HG02678 (cell line): ENCODE measurements at regions not wholly inside any gene's neighbourhood (a gene's known extent, or its start where the extent isn't known, plus 50 kb on each side); places are given as distances from the start of the nearest gene placed in this dataset.
A peak's percentile ranks its signal among the peaks of the same experiment; 100 is the strongest.
"Not testable (repeated sequence)": the region's sequence is repeated elsewhere in the genome, so short reads cannot be mapped to it uniquely, and the experiment has no call there.

ENCODE experiments used
- ATAC-seq: cut with Tn5 transposase; IDR thresholded peaks from one replicate; pipeline ENCODE4 v1.9.1; 2021; ENCODE audit warnings: mild to moderate bottlenecking, moderate library complexity; ENCODE audit not compliant: unreplicated experiment

DNA sequence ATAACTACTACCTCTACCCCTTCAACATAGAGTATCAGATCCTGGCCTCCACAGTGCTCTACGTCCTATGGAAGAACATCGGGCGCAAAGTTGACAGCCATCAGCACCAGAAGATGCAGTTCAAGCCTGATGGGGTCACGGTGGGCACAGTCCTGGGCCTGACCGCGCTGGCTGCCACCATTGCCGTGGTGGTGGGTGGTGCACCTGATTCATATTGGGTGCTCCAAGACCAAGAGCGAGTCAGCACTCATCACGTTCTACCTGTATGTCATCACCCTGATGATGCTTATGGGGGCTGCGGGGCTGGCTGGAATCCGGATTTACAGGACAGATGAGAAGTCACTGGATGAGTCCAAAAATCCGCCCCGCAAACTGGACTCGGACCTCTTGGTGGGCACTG lies 846.4 kb downstream of the RPIA start:
- not testable (repeated sequence) for ATAC-seq

DNA sequence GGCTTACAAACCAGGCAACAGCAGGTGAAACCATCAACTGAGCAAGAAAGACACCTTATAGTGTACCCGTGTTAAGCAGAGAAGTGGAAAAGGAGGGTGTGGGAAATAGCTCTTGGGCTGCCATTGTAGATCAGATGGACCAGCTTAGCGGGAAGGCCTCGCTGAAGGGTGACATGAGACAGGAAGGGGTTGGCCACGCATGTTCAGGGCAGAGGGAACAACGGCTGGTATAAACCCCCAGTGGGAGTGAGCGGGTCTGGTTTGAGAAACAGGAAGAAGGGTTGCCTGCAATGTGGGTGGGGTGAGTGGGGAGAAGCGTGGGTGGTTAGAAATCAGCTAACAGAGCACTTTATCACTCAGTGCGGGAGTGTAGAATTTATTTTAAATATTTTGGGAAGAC lies 852.6 kb downstream of the RPIA start:
- not testable (repeated sequence) for ATAC-seq

DNA sequence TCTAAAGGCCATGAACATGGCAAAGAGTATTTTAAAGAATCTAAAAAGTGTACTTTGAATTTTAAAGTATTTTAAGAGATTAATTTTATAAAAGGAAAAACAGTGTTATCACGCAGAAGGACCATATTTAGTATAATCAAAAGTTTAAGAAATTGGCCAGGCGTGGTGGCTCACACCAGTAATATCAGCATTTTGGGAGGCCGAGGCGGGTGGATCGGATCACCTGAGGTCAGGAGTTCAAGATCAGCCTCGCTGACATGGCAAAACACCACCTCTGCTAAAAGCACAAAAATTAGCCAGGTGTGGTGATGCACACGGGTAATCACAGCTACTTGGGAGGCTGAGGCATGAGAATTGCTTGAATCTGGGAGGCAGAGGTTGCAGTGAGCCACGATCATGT lies 887.7 kb downstream of the RPIA start:
- not testable (repeated sequence) for ATAC-seq

DNA sequence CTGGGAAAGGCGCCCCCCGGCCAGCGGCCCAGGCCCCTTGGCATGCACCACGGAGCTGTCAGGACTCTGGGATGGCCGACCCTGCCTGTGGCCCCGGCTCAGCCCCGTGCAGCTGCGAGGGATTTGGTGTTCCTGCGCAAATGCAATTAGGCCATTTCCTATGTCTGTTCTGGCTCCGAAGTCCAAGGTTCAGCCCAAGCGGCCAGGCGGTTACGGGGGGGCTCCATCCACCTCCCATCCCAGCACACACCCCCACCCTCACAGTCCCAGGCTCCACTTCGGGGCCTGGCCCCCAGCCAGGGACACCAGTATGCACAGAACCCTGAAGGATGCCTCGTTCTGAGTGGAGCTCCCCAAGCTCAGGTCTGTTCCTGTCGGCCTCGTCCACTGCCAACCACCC lies 891.3 kb downstream of the RPIA start:
- ATAC-seq, result not testable (repeated sequence)

DNA sequence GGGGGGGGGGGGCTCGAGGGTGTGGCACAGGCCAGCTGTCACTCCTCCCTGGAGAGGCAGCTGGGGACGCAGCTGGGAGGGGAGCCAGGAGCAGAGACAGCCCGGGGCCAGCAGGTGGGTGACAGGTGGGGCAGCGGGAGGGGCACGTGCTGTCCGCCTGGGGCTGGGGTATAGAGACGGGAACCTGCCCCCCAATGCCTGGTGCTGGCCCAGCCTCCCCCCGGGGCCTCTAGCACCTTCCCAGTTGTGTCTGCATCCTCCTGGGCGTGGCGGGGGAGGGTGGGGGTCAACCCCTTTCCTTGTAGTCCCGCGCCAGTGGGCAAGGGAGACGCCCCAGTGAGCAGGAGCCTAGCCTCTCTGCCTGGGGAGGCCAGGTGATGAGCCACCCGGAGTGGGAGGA lies 892.6 kb downstream of the RPIA start:
- not testable (repeated sequence) for ATAC-seq

DNA sequence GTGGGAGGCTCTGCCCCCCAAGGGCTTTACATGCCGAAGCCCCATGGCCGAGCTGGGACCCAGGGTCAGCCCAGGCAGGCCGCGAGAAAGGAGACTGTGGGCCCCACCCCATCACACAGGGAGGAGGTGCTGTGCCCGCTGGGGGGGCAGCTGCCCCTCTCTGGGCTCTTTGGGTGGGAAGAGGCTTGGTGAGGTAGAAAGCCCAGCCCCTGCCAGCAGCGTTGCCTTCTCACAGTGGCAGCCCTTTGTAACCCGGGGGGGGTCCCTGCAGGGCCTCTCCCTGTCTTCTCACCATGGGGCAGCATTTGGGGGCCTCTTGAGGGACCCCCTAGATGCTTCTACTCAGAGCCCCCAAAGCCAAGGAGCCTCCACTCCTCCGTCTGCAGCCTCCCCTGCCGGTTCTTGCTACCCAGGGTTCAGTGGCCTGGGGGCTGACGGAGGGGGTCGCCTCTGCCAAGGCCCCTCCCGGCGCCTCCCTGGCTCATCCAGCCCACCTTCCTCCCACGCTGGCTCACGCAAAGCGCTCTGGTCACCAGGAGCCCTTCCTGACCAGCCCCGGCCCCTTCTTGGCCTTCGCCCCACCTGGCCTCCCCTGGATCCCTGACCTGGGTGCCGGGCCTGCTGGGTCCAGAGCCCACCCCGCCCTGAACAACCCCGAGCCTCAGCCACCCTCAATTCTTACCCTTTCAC lies 893.5 kb downstream of the RPIA start:
- not testable (repeated sequence) for ATAC-seq

DNA sequence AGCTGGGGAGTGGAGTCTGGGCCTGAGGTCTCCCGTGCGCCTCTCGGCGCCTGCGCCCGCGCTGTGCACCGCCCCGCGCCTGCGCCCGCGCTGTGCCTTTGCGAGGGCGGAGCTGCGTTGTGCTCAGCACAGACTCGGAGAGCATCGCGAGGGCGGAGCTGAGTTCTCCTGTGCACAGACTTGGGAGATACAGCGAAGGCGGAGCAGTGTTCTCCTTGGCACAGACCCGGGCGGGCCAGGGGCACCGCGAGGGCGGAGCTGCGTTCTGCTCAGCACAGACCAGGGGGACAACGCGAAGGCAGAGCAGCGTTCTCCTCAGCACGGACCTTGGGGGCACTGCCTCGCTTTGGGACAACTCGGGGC lies 894.1 kb downstream of the RPIA start:
- ATAC-seq, result peak; percentile 97

DNA sequence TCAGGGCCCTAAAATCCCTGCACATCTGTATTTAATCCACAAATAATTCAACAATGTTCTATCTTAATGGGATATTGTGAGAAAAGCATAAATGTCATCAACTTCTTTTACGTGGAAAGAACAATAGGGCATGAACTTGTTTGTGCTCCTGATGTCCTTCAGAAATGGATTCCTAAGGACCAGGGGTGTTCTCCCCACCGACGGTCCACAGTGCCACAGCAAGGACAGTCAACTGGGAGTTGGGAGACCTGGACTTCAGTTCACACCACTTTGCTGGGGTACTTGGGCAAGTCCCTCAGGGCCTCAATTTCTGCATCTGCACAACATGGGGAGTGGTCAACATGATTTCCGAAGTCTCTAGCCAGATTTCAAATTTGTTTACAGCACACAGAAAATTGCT lies 908.4 kb downstream of the RPIA start:
- ATAC-seq, result not testable (repeated sequence)

DNA sequence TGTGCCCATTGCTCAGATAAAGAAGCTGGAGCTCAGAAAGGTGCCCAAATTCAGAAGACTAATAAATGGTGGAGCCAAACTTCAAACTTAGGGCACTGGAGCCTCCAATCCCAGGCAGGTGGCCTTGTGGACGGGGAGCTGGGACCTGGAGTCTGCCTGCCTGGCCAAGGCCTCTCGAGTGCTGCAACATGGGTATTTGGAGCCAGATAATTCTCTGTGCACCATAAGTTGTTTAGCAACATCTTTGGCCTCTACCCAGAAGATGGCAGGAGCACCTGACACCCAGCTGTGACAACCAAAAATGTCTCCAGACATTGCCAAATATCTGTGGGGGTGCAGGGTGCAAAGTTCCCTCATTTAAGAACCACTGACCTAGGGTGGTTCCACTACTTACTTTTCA lies 915.0 kb downstream of the RPIA start:
- ATAC-seq, result not testable (repeated sequence)

DNA sequence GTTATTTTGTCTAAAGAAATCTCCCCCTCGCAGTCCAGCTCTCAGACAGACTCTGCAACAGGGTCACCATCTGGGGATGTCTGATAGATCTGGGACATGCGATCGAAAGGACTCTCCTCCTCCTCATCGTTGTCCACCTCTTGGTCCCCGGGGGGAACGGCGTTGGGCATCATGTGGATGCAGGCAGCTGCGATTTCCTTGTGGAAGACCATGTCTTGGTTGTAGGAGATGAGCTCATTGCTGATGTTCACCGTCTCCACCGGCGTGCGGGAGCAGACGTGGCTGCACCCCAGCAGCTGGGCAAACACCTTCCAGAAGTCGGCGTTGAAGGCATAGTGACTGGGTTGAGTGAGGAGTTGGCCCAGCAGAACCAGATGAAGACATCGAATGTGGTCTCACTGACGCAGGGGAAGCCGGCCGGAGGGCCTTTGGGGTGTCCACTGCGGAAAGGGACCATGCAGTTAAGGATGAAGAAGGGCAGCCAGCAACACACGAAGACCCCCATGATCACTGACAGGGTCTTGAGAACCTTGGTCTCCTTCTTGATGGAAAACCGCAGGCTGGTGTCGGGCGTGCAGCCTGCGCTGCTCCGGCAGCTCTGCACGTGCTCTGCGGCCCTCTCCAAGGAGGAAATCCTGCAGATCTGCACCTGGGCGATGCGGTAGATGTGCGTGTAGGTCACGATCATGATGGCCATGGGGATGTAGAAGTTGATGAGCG lies 918.9 kb downstream of the RPIA start:
- not testable (repeated sequence) for ATAC-seq

DNA sequence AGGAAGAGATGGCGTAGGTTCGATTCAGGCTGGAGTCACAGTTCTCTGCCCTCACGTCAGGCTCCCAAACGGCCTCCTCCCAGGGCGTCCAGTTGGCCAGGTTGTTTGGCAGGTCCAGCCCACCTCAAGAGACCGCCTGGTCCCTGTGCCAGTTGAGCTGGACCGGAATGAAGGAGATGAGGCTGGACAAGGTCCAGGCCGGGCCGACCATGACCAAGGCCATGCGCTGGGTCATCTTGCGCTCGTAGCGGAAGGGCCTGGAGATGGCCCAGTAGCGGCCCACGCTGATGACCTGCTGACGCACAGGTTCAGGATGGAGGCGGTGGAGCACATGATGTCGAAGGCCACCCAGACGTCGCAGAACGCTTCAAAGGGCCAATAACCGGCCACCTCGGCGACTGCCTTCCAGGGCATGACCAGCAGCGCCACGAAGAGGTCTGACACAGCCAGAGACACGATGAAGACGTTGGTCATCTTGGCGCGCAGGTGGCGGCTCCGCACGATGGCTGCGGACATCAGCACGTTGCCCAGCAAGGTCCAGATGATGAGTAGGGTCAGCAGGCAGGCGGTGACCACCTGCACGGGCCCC lies 919.5 kb downstream of the RPIA start:
- not testable (repeated sequence) for ATAC-seq

DNA sequence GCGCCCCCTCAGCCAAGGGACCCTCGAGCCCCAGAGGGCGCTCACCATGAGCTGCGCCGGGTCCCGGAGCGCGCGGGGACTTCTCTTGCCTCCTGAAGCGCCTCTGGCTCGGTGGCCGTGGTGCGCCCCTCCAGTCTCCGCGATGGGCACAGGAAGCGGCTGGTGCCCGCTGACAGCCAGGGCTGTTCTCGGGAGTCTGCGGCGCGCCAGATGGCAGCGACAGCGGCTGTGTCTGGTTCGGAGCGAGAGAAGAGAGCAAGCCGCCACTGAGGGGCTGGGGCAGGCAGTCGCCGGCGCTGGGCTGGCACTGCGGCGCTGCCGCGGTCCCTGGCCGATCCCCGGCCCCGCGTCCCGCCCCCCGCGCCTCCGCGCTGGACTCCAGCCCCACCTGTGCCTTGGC lies 920.2 kb downstream of the RPIA start:
- ATAC-seq, result not testable (repeated sequence)

DNA sequence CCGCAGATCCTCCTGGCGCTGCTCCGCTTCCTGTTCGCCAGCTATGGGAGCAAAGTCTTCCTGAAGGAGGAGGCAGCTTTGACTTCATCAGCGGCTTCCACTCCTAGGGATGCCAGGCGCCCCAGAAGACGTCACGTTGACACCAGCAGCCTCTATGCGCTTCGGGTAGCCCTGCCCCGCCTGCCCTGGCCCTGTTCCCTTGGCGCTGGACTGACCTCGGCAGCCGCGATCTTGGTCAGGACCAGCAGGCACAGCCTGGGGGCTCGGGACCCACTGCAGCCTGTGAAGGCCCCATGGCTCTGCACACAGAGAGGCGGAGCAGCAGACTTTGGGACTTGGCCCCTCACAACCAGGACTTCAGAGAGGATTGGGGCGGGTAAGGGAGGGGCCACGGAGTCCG lies 957.8 kb downstream of the RPIA start:
- ATAC-seq, result not testable (repeated sequence)

DNA sequence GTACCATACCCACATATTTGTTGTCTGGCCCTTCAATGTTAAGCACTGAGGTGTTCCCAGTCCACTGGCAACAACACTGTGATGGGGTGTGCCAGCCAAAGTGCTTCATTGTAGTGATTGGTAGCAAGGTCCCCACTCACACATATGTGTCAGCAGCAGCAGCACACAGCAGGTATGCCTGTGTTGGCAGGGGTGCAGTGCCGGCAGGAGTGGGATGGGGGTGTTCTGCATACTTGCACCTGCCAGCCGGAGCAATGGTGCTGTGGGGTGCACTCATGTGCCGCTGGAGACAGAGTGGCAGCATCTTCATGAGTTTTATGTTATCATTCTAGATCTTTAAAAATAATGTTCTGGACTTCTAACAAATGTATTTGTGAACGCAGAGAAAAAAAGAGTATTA lies 987.8 kb downstream of the RPIA start:
- ATAC-seq, result not testable (repeated sequence)
